ENCODE measurements at regions not wholly inside any gene's neighbourhood (a gene's known extent, or its start where the extent isn't known, plus 50 kb on each side); places are given as distances from the start of the nearest gene placed in this dataset.
A peak's percentile ranks its signal among the peaks of the same experiment; 100 is the strongest.
"Not testable (repeated sequence)": the region's sequence is repeated elsewhere in the genome, so short reads cannot be mapped to it uniquely, and the experiment has no call there.

DNA sequence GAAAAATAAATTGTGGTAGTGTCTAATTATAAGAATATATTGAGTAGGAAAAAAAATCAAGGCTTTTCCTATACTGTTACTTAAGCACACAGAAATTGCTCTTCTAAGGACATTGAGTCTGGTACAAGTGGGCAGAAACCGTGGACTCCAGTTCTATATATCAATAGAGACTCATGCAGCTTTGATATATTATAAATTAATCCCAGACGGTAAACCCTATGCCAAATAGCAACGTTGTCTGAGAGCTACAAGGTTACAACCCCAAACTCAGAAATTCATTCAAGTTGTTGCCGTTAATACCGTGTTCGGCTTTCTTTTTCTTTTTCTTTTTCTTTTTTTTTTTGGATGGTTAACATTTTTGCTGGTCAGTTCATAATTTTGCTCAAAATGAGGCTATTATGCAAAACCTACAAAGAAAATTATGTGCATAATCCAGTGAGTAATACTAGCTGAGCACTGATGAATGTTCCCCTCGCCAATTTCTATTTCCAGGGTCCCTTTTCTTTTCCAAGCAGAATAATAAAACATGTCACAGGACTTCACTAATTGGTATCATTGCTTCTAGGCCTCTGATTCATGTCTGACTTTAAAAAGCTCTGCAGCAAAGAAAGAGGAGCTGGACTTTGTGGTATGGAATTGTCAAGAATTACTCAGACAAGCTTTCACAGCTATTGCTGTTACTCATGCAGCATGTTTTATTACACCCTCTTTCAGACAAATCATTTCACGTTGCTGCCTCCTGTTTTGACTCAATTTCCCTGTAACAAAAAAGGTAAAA lies 737.7 kb downstream of the NLGN4X start:
- DNase-seq, result no peak

DNA sequence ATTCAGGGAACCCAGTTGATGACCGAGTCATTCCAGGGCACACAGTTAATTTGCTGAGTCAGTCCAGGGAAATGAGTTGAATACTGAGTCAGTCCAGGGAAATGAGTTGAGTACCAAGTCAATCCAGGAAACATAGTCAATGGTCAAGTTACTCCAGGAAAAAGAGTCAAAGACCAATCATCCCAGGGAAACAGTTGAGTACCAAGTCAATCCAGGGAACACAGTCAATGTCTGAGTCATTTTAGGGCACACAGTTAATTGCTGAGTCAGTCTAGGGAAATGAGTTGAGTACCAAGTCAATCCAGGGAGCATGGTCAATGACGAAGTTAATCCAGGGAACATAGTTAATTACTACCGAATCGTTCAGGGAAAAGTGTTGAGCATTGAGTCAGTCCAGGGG lies 754.4 kb downstream of the NLGN4X start:
- DNase-seq, result no peak

DNA sequence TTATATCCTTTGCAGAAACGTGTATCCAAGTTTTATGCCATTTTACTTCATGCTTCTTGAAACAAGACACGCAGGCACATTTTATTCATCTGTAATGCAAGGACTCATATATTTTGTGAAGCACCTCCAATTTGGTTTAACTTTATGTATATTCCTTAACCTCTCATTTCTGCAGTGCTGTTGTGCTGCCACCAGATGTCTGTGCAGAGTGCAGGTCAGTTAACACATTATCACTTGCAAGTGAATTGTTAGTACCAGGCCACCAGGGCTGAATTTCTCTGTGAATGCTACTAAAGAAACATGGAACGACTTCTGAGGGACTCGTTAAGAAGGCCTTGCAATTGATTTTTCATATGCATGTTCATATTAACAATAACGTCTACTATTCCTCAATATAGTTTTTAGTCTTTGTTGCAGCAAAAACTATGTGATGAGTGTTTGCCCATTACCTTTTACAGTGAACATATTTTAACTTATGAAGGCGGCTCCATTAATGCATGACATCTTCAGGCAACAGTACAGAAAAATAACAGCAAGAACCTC lies 770.3 kb downstream of the NLGN4X start:
- DNase-seq, result no peak

DNA sequence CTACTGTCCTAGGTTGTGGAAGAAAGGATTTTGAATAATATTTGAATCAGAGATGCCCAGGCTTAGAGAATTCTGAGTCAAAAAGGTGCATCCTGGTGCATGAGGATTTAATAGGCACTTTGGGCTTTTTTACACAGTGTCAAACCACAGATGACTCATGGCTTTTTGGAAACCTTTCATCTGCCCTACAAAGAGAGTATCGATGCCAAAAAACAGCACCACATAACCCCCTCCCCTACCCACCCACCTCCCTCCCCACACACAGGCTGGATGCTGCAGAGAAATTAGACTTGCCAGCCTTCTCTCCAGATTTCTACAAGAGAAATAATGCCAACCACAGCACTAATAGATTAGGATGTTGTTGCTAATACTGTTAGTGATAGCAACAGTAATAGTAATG lies 779.3 kb downstream of the NLGN4X start:
- no peak for DNase-seq

DNA sequence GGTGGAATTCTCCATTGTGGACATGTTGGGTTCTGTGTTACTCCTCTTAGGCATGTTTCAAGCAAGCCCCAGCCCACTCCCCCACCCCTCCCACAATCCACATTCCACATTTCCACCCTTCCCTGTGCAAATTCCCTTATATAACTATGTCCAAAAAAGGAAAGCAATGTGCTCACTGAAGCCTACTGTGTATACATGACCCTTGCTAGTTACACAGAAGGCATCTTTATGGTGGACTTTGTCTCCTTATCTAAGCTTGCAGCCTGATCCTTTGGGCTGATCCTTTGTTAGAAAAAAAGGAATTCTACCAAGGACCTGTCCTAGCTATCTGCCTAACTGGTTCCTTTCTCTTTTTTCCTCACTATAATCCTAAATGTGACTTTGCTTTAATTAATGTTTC lies 796.8 kb downstream of the NLGN4X start:
- DNase-seq, result no peak

DNA sequence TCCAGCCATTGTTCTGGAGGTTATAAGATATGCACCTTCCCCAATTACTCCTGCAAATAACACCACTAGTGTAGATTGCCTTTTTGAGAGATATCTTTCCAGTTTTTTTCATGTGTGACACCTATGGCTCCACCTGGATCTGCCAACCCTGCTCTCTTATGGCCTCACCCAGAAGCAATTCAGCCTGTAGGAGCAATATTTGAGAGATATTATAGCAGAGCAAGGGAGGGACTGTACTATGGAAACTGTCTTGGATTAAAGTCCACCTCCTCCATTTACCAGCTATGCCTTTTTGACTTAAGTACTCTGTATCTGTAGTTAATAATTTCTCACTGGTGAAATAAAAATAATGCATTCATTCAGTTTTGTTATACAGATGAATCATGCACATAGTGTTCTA lies 803.5 kb downstream of the NLGN4X start:
- DNase-seq, result no peak

DNA sequence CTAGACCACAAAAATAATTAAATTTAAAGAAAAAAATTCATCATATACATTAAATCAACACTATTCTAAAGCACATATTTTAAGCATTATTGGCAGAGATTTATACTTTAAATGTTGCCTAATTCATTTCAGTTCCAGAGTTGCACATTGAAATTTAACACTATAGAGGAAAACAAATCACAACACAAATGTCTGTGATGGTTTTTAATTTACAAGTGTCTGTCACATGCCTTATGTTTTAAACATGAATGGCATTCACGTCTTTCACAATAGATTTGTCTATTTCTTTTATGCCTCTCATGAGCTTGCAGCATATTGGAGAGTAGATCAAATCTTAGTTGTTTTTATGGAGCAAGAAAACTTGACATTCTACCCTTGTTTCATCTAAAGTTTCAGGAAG lies 811.3 kb downstream of the NLGN4X start:
- DNase-seq, result no peak

DNA sequence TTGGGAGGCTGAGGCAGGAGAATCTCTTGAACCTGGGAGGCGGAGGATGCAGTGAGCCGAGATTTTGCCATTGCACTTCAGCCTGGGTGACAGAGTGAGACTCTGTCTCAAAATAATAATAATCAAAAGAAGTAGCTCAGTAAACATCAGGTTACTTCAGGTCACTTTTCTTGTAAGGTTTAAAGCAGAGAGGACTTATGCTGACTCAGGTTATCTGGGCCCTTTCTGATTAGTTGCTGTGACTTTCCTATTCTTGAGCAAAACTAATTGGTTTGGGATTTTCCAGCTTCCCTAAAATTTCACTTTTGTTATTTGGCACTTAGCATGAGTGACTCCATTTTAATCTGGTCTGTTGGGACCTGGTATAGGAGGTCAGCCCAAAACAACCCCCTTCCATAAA lies 812.9 kb downstream of the NLGN4X start:
- no peak for DNase-seq

DNA sequence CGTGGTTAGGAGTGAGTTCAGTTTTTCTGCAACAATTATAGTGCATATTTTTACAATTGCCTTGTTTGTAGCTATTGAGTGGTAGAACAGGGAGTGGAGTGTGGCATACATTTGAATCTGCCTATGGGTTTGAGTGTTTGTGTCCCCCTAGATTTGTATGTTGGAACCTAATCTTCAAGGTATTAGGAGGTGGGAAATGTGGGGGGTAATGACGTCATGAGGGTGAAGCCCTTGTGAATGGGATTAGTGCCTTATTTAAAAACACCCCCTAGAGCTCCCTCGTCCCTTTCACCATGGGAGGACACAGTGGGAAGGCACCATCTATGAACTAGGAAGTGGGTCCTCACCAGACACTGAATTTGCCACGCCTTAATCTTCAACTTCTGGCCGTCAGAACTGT lies 819.6 kb downstream of the NLGN4X start:
- DNase-seq, result no peak

DNA sequence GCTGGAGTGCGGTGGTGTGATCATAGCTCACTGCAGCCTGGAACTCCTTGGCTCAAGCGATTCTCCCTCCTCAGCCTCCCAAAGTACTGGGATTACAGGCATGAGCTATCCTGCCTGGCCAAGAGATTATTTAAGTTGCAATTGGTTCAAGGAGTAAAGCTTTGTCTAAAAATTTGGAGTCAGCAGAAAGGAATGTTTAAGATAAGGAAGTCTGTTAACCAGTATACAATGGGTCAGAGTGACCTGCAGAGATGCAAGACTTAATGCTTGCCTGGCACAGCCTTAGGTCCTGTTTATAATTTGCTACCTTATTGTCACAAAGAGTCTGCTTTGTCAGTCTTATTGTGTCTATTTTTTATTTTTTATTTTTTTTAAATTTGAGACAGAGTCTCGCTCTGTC lies 826.2 kb downstream of the NLGN4X start:
- DNase-seq, result no peak

DNA sequence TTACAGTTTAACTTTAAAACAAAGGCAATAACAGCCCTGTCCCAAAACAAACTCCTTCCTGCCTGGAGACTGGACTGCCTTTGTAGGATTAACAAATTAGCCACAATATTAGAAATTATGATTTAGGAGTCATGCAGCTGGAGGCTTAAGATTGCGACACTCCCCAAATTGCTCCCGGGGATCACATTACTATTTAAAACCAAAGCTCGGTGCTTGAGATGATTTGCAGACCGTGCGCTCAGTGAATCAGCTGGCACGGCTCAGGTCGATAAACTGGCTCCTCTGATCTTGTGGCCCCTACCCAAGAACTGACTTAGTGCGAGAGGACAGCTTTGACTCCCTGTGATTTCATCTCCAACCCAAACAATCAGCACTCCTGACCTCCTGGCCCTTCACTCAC lies 829.3 kb downstream of the NLGN4X start:
- DNase-seq, result no peak

DNA sequence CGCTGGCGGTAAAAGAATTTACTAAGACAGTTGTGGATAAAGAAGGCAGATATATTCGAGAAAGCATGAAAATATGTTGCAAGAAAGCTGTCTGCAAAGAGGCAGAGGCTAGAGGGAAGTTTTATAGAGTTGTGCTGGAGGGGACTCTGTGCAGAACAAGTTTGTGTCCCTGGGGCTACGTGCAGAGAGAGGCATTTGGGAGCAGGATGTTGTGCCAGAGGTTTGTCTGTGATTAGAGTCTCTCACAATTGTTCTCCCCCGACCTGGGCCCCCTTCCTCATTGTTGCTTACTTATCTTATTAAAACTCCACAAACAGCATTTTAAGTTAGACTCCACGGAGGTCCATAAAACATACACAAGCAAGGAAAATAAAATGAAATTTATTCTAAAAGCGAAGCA lies 831.3 kb downstream of the NLGN4X start:
- DNase-seq, result no peak

DNA sequence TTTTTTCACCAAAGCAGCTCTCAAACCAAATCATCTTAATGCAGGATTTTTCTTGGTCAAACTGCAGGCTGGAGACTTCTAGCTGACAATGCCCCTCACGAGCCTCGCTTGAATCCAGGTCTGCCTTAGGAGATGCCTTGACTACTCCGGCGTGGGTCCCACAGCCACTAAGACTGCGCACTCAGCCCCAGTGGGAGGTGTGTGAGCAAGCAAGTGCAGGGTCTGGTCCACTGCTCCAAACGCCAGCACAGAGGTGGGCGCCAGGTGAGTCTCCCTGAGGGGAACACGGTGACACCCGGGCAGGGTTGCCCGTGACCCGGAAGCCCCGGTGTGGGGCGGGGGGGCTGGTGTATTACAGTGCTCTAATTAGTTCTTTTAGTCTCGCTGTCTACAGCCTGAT lies 838.3 kb downstream of the NLGN4X start:
- DNase-seq, result no peak

DNA sequence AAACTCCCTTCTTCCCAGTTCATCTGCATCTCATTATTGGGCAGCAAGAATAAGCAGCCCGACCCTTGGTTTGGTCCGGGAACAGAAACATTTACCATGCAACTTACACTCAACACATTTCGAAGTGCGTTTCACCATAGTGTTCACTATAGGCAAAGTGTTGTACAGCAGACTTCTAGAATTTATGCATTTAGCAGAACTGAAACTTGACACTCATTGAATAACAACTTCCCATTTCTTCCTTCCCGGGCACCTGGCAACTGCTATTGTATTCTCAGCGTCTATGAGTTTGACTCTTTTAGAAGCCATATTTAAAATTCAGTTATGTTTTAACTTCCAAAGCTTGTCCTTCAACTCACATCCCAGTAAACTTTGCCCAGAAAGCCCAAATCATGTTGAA lies 840.6 kb downstream of the NLGN4X start:
- DNase-seq, result no peak

DNA sequence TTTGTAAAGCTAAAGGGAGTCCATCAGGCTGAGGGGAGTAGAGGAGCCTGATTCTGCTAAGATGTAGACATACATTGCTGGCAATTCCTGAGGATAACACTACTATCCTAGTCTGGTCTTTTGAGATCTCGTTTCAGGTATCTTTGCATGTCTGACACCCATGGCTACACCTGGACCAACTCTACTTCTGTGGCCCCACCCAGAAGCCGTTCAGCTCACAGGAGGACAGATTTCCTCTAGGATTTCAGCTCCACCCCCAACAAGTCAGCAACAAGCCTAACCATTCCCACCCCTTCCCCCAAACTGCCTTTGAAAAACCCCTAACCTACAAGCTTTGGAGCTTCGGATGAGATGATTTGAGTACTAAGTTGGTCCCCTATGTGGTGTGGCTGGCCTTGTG lies 848.2 kb downstream of the NLGN4X start:
- no peak for DNase-seq

DNA sequence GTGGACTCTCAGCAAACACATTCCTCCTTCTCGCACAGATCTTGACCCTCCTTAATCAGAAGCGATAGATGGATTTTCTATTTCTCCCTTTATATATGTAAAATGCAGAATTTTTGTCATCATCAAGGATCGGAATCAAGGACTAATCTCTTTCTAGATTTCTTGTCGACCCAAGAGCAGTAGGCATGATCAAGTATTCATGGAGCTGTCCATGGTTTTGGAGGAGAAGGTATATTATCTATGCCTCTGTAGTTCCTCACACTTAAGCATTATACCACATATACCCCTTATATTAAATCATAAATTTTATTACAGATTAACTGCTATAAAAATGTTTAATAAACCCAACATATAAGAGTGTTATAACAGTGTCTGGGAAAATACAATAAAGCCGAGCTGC lies 886.8 kb downstream of the NLGN4X start:
- no peak for DNase-seq

DNA sequence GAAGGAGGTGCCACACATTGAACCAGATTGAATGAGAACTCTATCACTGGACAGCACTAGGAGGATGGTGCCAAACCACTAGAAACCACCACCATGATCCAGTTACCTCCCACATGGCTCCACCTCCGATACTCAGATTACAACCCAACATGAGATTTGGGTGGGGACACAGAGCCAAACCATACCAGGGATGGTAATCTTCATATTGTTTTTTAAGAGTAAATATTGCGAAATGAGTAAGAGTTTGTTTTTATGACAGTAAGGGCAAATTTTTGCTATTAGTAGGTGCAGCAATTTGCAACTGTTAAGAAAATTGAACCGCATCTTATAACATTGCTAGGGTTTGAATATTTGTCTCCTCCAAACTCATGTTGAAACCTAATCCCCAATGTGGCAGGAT lies 891.5 kb downstream of the NLGN4X start:
- DNase-seq, result no peak

DNA sequence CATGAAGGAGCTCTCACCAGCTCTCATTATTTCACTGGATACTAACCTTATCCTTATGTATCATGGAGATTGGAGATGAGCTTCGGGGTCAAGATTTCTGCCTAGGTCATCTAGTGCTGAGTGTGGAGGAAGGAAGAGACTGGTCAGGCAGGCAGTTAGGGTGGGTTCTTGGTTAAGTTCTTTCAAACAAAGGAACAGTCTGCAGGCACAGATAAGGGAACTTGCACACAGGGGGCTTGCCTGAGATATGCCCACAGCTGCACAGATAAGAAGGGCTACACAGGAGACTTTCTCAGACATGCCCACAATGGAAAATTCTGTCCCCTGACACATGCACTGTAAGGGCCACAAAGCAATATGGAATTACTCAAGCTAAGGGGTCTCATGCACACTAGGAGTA lies 904.1 kb downstream of the NLGN4X start:
- DNase-seq, result no peak

DNA sequence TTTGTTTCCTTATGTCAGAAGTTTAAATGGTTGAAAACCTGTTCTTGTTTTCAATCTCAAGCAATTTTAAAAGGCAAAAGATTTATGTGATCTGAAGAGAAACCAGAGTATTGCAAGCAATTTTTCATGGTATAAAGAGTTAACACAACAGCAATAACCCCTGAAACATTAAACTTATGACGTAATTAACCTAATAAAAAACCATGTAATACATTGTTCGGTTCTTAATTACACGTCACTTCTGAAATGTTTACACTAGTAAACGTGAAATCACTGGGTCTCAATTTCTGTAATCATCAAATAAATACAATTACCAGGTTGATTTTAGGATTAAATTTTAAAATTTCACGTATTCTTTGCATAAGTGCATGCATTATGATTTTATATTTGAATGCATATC lies 914.5 kb downstream of the NLGN4X start:
- DNase-seq, result no peak

DNA sequence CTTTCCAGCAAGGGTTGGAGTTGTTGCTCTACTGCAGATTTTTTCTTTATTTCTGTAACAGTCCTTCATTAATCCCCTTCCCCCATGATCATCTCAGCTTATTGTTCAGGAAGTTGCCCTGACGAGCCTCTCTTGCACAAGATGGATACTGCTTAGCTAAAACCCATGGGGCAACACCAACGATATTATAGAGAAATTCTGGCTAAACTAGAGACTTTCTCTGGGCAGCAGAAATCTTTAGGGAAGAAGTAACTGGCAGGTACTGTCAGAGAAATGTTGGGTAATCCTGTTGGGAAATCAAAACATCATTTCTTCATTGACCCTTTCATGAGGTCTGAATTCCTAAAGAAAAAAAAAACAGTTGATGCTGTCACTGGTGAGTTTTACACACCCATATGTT lies 921.3 kb downstream of the NLGN4X start:
- DNase-seq, result no peak

DNA sequence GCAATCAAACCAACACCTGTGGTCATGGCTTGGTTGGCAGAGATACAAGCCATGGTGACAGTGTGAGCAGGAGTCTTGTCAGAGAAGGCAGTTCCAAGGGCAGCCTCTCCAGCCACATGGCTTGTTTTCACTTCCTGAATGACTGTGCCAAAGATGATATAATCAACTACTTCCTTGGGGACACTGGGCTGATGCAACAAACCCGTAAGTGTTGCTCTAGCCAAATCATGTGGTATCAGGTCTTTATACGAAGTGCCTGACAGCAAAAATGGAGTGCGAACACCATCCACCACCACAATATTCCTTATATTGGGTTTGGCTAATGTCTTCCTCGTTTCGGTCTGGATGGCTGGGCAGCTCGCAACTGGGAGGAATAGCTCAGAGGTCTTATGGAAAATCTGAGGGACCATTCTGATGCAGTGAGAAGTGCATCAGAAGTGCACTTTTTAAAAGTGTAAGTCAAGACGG lies 922.0 kb downstream of the NLGN4X start:
- peak; percentile 13 for DNase-seq

DNA sequence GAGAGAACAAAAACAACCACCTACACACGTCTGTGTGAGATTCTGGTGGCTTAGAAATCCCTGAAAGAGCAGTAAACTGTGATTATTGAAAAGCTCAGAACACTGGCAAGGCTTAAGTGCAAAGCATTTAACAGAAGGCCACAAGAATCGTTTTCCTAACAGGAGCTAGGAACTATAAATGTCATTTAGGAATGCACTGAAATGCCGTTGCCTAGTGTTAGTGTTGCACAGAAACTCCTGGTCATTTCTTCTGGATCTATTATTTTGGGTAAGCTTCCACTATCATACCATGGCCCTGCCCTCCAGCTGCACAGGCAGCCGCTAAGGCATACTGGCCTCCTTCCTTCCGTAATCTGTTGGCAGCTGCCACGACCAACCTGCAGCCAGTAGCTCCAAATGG lies 923.2 kb downstream of the NLGN4X start:
- DNase-seq, result no peak

DNA sequence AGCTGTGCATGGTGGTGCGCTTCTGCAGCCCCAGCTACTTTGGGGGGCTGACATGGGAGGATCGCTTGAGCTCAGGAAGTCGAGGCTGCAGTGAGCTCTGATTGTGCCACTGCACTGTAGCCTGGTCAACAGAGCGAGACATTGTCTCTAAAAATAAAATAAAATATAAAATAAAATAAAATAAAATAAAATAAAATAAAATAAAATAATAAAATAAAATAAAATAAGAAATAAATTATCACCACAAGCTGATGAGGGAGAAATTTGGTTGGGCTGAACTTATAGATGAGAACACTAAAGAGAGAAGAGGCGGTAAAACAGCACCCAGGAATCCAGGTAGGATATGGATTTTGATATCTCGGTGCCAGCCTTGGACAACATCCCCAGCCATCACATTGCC lies 933.7 kb downstream of the NLGN4X start:
- DNase-seq, result no peak

DNA sequence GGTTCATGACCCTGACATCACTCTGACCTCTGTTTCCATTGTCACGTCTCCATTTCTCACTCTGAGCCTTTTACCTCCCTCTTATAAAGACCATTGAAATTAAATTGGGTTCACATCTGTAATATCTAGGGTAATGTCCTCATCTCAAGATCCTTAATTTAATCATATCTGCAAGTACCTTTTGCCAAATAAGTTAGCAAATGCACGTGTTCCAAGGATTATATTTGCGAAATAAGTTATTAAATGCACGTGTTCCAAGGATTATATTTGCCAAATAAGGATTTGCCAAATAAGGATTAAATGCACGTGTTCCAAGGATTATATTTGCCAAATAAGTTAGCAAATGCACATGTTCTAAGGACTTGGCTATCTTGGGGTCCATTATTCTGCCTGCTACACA lies 938.0 kb downstream of the NLGN4X start:
- DNase-seq, result no peak

DNA sequence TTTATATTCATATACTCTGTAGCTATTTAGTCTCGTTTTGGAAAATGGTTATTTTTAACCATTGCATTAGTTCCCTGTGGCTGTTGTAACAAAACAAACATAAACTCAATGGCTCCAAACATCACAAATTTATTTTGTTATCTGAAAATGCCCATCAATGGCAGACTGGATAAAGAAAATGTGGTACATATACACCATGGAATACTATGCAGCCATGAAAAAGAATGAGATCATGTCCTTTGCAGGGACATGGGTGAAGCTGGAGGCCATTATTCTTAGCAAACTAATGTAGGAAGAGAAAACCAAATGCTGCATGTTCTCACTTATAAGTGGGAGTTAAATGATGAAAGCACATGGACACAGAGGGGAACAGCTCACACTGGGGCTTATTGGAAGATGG lies 938.7 kb downstream of the NLGN4X start:
- not testable (repeated sequence) for DNase-seq
